GM18520 (cell line): ENCODE measurements at regions not wholly inside any gene's neighbourhood (a gene's known extent, or its start where the extent isn't known, plus 50 kb on each side); places are given as distances from the start of the nearest gene placed in this dataset.
"Not testable (repeated sequence)": the region's sequence is repeated elsewhere in the genome, so short reads cannot be mapped to it uniquely, and the experiment has no call there.

ENCODE experiments used
- ATAC-seq: cut with Tn5 transposase; IDR thresholded peaks from one replicate; pipeline ENCODE4 v1.9.1; 2021; ENCODE audit not compliant: unreplicated experiment

GRCh38 chr12:13404111-13404628, 207.6 kb downstream of the EMP1 start:
- no peak for ATAC-seq

- not testable (repeated sequence) for ATAC-seq
These were observed 194.8 kb downstream of the EMP1 start for GRCh38 chr12:13391375-13391774.

GRCh38 chr12:13390918-13391317, 194.4 kb downstream of the EMP1 start:
- no peak for ATAC-seq

GRCh38 chr12:13390381-13390861, 193.9 kb downstream of the EMP1 start:
- ATAC-seq: no peak

GRCh38 chr12:13387101-13387500, 190.6 kb downstream of the EMP1 start:
- ATAC-seq: no peak

- ATAC-seq: no peak
These were observed 190.0 kb downstream of the EMP1 start for GRCh38 chr12:13386323-13387039.

- no peak for ATAC-seq
These were observed 186.9 kb downstream of the EMP1 start for GRCh38 chr12:13383379-13383778.

- no peak for ATAC-seq
These were observed 183.8 kb downstream of the EMP1 start for GRCh38 chr12:13380297-13380696.

GRCh38 chr12:13379531-13380188, 183.1 kb downstream of the EMP1 start:
- no peak for ATAC-seq

- no peak for ATAC-seq
These were observed 181.2 kb downstream of the EMP1 start for GRCh38 chr12:13377698-13378097.

GRCh38 chr12:13376610-13377373, 180.3 kb downstream of the EMP1 start:
- no peak for ATAC-seq

GRCh38 chr12:13375583-13376345, 179.2 kb downstream of the EMP1 start:
- ATAC-seq: no peak

GRCh38 chr12:13374793-13375192, 178.3 kb downstream of the EMP1 start:
- ATAC-seq: no peak

- ATAC-seq: no peak
These were observed 177.3 kb downstream of the EMP1 start for GRCh38 chr12:13373803-13374202.

- no peak for ATAC-seq
These were observed 176.6 kb downstream of the EMP1 start for GRCh38 chr12:13373131-13373530.

- ATAC-seq: no peak
These were observed 175.9 kb downstream of the EMP1 start for GRCh38 chr12:13372386-13372785.

GRCh38 chr12:13371797-13372196, 175.3 kb downstream of the EMP1 start:
- no peak for ATAC-seq

GRCh38 chr12:13371367-13371766, 174.8 kb downstream of the EMP1 start:
- no peak for ATAC-seq

- ATAC-seq: no peak
These were observed 173.0 kb downstream of the EMP1 start for GRCh38 chr12:13369474-13370056.

GRCh38 chr12:13368971-13369370, 172.4 kb downstream of the EMP1 start:
- no peak for ATAC-seq
